ENCODE measurements at regions not wholly inside any gene's neighbourhood (a gene's known extent, or its start where the extent isn't known, plus 50 kb on each side); places are given as distances from the start of the nearest gene placed in this dataset.

DNA sequence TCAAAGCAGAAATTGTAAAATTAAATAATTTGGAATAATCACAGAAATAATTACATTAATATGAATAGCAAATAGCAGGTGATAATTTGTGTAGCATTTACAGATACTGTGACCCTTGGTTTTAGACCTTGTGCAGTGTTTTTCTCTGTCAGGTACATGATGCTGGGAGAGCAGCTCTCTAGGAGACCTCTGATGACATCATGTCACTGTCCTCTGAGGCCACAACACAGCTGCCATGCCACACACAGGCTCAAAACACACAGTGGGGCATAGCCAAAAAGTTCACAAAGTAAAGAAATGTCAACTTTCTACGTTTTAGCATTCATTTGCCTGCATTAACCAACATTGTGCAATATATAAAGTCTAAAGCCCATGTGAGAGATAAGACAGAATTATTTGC is 71.8 kb upstream of the ZBTB20 start:
- no peak for TF ChIP-seq CTCF (IDR thresholded peaks at IDR 0.05)
- no peak for TF ChIP-seq EP300 (IDR thresholded peaks at IDR 0.05)
- no peak for TF ChIP-seq POLR2AphosphoS5 (IDR thresholded peaks at IDR 0.05)

All from stomach (tissue), 4 donors.